HPDE6-E6E7 (cell line): ENCODE measurements at regions not wholly inside any gene's neighbourhood (a gene's known extent, or its start where the extent isn't known, plus 50 kb on each side); places are given as distances from the start of the nearest gene placed in this dataset.
"Not testable (repeated sequence)": the region's sequence is repeated elsewhere in the genome, so short reads cannot be mapped to it uniquely, and the experiment has no call there.

Experiments
- DNase-seq: peaks from one replicate; pipeline ENCODE4 v3.0.0; 2011; ENCODE audit warnings: missing footprints; ENCODE audit errors: extremely low spot score

DNA sequence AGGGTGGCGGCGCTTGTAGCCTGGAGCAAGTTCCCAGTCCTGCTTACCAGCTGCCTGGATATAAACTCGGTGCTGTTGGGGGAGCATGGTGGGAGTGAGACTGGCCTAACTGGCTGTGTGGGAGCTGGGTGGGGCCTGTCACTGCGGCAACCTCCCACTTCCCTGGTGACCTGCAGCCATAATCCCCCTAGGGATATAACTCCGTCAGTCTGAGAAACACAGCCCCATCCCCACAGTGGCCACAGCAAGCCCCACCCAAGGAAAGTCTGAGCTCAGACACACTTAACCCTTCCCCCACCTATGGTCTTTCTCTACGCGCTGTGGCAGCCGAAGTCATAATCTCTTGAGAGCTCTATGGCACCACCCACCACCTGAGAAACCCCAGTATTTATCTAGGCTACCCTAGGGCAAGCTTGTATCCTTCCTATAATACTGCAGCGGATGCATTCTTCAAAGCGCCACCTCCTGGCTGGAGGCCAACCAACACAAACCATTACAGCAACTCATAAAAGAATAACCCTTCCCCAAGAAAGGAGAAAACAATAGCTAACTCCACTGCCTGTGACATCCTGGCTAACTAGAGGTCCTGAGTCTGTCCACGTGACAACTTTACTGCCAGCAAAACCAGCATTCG, 57.4 kb downstream of the ZNF648 start:
- DNase-seq: no peak

DNA sequence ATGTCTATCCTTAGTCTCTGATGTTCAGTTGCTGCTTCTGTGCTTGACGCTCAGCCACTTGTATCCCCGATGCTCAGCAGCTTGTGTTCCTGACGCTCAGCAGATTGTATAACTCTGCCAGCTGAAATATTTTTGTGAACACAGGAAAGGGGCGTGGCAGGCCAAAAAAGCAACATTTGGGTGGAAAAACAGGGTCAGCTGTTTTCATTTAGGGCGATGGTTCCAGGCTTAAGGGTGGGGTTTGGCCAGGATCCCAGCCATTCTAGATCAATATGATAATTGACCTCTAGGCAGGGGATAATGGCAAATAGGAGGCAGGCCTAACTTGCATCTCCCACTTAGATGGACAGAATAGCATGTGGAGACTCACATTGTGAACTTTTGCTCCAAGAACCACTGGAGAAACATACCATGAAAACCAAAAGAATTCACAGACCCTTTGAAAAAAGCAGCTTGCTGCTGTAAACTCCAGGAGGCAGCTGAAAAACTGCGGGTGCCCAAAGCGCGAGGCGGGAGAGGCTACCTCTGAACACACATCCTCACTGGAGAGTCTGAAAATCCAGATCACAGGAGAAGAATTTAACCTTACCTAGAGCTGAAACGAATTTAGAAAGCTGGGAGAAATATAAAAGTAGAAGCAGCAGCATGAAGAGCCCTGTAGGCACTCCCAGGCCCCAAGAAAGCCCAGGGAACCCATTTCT, 58.3 kb downstream of the ZNF648 start:
- DNase-seq: no peak

DNA sequence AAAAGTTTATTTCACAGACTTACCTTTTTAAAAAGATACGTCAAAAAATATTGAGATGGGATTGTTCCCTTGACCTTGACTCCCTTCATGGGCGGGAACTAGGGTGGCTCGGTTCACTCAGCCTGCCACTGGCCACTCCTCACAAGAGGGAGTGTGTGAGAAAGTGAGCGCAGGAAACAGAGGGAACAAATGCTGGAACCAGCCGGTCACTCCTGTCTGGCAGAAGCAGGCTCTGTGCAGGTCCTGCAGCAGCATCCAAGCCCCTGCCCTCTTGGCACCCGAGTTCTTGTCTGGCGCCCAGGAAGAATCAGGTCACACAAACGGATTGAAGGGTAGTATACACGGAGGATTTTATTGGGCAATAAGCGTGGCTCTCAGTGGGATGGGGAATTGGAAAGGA, 58.9 kb downstream of the ZNF648 start:
- no peak for DNase-seq

DNA sequence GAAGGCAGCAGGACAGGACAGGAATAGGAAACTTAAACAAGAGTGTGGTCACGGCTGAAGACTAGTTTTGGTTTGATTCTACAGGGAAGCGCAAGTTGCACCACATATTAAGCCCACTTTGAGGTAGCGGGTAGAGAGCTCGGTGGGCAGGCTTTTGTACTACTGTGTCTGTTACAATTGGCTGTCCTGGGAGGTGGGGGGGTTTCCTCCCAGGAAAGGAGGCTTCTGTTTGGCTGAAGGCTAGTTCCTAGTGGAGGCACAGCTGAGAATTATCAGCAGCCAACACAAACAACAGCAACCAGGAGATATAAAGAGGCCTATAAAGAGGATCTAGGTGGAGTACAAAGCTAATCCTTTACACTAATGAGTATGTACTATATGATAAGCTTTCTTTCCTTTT, 62.7 kb downstream of the ZNF648 start:
- DNase-seq: no peak

DNA sequence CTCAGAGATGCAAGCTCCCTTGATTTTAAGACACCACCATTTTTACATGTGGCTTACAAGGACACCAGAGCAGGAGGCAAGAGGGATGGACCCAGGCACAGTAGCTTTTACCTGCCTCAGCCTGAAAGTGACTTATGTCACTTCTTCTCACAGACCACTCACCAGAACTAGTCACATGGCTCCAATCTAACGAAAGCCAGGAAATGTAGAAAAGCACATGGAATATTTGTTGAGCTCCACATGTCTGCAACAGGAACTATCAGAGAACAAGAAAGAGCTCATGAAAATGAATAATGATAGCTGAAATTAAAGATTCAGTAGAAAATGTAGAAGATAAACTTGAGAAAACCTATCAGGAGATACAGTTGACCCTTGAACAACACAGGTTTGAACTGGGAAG, 69.4 kb downstream of the ZNF648 start:
- no peak for DNase-seq

DNA sequence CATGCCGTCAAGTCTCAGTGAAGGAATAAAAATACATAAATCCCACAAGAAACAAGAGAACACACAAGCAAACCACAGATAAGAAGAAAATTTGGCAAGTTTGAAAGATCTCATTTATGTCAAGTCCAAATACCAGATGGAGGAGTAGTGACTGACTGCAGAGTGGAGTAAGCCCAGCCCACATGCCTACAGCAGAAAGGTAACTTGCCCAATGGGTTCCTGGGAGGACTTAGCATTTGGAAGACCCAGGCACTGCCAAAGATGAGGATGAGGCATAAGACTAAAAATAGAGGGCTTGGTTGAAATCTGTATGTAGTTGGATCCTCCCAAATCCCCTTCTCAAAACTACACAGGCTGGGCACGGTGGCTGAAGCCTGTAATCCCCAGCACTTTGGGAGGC, 70.8 kb downstream of the ZNF648 start:
- DNase-seq: no peak

DNA sequence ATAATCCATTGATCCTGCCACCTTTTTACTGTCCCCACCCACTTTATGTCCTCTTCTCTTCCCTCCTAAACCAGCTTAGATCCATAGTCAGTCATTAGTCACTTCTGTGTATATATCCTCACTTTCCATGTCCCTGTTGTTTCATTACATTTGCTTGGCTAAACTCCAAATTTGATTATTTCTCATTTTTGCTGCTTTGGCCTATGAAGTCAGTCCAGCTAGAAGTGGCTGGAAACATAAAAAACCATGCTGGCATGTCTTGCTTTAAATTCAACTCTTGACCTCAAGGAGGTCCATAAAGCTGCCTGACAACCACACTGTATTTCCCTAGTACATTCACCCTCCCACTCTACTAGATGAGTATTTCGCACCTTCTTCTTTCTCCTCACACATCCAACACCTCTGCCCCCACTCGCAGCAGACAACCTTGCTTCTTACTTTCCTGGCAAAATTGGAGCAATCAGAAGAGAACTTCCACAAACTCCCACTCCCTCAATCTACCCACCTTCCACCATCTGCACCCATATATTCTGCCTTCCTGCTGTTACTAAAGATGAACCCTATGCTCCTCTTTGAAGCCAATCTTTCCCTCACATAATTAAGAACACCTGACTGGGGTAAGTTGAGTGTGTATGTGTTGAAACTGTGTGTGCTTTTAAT, 72.1 kb downstream of the ZNF648 start:
- DNase-seq: no peak

DNA sequence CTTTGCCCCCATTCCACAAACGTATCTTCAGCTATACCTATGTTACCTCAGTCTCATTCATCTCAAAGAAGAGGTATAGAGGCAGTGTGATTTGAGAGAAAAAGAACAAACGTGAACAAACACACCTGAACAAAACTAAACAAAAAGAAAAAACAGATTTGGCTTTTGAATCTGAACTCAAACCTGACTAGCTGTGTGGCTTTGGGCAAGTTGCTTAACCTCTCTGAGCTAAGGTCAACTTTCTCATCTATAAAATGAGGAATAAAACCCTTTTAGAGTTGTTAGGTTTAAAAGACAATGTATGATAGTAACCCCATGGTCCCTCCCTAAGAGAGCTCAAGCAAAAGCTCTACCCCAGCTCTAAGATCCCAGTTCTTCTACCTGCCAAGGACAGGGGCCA, 73.5 kb downstream of the ZNF648 start:
- DNase-seq: no peak

DNA sequence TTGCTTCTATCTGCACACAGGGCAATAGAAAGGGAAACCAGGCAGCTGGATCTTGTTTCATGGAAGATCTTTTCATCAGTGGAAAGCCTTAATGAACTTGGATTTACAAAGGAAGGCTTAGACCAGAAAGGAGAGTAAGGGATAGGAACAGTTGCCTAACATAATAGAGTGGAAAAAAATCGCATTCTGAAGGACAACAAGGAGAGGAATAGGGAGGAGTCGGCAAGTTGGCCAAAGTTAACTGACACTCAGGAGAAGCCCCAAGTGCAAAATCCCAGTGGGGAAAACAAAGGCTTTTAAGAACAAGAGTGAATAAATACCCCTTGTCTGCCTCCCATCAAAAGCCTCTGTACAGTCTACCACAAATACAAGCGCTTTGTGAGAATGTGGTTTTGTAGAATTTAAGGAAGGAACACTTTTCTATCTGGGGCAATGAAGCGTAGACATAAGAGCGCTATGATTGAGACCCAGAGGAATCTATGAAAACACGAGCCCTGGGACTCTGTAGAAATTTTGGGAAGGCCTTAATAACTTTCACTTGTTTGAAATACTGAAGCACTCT, 74.1 kb downstream of the ZNF648 start:
- DNase-seq: no peak

DNA sequence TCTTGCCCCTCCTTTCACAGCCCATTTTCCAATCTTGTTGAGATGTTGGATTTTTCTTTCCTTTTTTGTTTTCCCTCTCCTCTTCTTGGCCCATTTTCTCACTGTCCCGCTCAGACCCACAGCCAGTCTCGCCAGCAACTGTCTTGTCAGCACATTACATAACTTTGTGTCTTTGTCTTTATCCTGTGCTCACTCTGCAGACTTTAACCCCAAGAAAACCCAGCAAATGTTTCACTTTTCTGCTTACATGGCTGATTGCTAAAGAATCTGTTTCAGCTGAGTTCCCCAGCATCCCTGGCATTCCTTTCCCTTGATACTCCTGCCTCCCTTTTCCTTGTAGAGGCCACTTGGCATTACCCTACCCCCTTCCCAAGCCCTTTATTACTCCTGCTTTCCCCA, 74.6 kb downstream of the ZNF648 start:
- DNase-seq: no peak

DNA sequence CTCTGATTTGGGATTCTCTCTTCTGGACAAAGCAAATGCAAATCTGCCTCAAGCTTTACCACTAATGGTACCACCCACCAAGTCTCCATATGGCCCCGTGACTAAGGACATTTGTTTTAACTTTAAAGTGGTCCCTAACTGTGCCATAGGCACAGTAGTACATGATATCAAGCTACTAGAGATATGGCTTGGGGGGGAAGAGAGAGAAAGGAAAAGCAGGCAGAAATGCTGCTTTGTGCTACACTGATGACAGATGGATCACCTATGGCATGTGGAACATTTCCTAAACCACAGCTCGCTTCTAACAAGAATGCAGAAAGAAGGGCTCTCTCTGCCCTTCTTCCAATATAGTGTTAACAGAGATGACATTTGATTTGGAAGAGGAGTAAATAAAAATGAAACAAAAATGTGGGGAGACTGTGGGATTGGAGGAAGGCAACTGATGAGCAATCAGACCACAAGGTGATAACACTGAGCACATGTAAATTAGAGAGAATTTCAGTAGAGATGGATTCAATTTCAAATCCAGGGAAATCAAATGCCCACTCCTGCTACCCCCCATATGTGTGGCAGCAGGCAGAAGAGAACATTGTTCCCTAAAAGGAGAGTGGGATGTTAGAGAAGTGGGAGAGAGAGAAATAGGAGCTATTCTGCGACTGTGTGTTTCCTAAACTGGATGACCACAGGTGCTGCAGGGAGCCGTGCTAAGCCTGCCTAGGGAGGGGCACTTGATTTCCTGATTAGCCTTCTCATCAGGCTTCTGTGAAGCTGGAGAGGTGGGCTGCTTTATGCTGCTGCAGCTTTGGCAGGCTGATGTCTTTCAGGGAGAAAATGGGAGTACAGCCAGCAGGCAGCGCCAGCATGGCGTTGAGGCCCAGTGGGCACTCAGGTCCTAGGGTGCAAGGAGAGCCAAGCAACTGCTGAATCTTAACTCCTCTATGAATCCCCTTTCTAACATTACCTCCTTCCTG, 75.3 kb downstream of the ZNF648 start:
- no peak for DNase-seq

DNA sequence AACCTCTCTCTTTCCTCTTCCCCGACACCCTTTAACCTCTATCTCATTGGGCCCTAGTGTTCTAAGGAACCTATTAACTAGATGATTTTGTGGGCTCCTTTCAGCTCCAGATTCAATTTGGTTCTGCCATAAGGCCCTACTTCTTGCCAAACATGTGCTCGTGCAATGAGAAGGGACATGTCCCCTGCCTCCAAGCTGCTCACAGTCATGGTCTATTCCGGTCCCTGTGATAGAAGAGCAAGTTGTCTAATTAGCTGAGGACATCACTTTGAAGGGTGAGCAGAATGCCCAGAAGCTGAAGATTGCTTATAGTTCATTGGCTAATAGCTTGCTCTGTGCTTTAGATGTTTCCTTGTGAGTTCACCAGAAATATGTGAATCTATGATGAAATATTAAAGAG, 76.2 kb downstream of the ZNF648 start:
- no peak for DNase-seq

DNA sequence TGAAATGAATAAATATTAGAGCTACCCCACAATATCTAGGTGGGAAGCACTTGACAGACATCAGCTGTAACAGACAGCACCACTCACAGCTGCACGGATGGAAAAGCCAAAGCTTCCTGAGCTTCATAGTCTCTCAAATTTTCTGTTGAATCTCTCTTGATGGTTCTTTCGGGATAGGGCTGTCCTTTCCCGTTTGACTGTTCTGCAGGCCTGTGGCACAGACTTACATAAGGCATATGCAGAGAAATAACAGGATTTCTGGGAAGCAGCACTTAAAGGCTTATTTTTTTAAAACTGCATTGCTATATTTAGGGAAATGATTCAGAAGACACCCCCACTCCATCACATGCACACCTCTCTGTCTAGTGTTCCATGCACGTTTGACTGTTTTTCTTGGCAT, 77.5 kb downstream of the ZNF648 start:
- DNase-seq: no peak

DNA sequence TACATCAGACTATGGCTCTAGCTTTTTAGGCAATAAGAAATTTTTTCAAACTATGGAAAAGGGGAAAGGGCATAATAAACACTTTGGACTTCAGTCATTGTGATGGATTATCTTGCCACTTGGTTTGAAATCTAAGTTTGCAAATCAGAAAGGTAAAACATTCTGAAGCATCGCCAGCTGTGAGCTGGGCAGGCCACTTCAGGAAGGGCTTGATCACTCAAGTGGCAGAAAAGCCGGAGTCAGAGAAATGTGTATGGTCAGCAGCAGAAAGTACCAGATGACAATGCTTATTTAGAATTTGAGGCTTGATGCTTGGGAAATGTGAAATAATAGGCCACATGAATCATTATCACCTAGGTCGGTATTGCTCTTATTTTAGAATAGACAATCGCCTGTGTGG, 79.7 kb downstream of the ZNF648 start:
- DNase-seq: no peak

DNA sequence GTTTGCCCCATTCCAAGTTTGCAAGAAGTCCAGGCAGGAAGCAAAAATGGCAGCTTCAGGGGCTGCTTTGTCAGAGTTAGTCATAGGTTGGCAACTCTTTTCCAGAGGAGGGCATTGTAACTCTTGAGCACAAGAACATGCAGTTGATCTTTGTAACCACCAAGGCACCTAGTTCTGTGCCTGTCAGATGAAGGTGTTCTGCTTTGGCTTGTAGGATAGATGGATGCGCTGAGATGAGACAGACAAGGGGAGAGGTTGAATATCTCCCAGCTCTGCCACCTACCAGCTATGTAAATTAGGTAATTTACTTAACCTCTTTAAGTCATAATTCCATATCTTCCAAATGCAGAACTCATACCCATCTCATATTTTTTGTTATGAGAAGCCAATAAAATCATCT, 89.3 kb downstream of the ZNF648 start:
- no peak for DNase-seq

DNA sequence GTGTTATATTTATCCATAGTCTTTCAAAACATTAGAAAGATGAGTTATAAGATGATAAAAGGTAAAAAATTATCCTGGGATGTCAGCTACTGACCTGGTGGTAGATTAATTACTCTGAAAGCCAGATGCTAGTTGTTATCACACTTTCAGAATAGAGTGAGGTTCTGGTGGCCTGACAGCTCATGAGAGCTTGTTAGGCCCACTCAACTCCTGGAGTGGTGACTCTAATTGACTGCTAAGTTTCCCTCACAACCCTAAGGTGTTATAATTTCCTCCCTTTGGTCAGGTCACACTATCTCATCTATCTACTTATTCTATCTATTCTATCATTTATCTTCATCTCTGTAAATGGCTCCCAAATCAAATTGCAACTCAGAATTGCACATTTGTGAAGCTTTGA, 90.1 kb downstream of the ZNF648 start:
- no peak for DNase-seq

DNA sequence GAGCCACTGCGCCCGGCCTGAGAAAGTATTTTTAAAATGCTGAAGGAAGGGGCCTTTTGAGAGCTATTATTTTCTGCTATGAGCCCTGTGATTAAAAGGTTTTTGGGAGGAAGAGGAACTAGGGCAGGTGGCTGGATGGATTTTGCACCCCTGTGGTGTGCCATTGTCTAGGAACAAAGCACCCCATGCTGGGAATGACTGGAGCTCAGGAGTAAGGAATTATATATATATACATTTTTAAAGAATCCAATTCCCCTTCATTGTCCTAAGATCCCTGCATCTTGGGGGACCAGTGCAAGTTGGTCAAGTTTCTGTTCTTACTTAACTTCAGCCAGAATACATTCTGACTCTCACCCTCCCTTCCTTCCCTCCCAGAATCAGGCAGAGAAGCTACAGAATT, 91.6 kb downstream of the ZNF648 start:
- DNase-seq: no peak

DNA sequence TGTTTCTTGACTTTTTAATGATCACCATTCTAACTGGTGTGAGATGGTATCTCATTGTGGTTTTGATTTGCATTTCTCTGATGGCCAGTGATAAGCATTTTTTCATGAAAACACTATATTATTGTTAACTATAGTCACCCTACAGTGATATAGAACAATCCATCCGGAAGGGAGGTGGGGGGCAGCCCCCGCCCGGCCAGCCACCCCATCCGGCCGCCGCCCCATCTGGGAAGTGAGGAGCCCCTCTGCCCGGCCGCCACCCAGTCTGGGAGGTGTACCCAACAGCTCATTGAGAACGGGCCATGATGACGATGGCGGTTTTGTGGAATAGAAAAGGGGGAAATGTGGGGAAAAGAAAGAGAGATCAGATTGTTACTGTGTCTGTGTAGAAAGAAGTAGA, 106.8 kb downstream of the ZNF648 start:
- not testable (repeated sequence) for DNase-seq

DNA sequence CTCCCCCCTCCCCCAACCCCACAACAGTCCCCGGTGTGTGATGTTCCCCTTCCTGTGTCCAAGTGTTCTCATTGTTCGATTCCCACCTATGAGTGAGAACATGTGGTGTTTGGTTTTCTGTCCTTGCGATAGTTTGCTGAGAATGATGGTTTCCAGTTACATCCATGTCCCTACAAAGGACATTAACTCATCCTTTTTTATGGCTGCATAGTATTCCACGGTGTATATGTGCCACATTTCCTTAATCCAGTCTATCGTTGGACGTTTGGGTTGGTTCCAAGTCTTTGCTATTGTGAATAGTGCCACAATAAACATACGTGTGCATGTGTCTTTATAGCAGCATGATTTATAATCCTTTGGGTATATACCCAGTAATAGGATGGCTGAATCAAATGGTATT, 107.3 kb downstream of the ZNF648 start:
- DNase-seq: not testable (repeated sequence)

DNA sequence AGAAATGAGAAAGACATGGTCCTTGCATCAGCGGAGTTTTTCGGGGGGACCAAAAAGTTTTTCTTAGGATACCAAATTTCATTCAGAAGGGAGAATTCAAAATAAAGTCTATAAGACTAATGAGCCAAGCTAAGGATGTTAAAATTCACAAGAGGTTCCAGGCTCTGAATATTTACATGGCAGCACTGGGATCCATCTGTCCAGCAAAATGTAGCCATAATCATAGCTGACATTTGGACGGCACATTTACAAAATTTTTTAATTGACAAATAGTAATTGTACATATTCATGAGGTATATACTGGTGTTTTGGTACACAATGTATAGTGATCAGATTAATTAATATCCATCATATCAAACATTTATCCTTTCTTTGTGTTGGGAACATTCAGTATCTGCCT, 107.9 kb downstream of the ZNF648 start:
- DNase-seq: no peak

DNA sequence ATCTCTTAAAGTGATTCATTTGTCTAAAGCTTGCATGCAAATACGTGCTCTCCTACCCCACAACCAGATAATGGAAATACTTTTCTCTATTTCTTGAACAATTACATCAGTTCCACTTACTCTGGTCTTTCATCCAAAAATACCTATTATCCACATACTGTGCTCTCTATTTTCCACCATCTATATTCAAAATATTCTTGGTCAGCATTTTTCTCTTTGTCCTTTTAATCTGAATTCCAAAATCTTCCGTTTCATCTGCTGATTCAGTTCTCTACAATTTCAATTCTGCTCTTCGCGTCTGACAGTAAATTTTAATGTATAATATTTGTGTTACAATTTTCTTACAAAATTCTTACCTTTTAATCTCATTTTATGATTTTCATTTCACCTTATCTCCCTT, 110.3 kb downstream of the ZNF648 start:
- no peak for DNase-seq

DNA sequence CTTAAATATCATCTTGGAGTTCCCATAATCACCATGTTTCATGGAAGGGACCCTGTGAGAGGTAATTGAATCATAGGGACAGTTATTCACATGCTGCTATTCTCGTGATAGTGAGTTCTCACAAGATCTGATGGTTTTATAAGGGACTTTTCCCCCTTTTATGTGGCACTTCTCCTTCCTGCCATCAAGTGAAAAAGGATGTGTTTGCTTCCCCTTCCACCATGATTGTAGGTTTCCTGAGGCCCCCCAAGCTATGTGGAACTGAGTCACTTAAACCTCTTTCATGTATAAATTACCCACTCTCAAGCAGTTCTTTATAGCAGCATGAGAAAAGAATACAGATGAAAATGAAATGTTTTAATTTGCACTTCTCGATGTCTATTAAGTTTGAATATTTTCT, 112.0 kb downstream of the ZNF648 start:
- DNase-seq: no peak
